ENCODE measurements at regions not wholly inside any gene's neighbourhood (a gene's known extent, or its start where the extent isn't known, plus 50 kb on each side); places are given as distances from the start of the nearest gene placed in this dataset.
"Not testable (repeated sequence)": the region's sequence is repeated elsewhere in the genome, so short reads cannot be mapped to it uniquely, and the experiment has no call there.

- TF ChIP-seq CTCF (conservative IDR thresholded peaks at IDR 0.05; ENCODE audit: low read length); EZH2phosphoT487 (IDR thresholded peaks at IDR 0.05; ENCODE audit: borderline replicate concordance, low read depth, low read length): not testable (repeated sequence)
Observed at GRCh38 chr13:56188582-56188981, 952.1 kb upstream of the PRR20A start.
